ENCODE measurements at regions not wholly inside any gene's neighbourhood (a gene's known extent, or its start where the extent isn't known, plus 50 kb on each side); places are given as distances from the start of the nearest gene placed in this dataset.

- TF ChIP-seq, protein P1, sequence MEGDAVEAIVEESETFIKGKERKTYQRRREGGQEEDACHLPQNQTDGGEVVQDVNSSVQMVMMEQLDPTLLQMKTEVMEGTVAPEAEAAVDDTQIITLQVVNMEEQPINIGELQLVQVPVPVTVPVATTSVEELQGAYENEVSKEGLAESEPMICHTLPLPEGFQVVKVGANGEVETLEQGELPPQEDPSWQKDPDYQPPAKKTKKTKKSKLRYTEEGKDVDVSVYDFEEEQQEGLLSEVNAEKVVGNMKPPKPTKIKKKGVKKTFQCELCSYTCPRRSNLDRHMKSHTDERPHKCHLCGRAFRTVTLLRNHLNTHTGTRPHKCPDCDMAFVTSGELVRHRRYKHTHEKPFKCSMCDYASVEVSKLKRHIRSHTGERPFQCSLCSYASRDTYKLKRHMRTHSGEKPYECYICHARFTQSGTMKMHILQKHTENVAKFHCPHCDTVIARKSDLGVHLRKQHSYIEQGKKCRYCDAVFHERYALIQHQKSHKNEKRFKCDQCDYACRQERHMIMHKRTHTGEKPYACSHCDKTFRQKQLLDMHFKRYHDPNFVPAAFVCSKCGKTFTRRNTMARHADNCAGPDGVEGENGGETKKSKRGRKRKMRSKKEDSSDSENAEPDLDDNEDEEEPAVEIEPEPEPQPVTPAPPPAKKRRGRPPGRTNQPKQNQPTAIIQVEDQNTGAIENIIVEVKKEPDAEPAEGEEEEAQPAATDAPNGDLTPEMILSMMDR (conservative IDR thresholded peaks at IDR 0.05), result no peak
- TF ChIP-seq EZH2 (IDR thresholded peaks at IDR 0.05; ENCODE audit: low read depth), result no peak
These were observed 110.6 kb upstream of the MB21D2 start for GRCh38 chr3:193028258-193028657.

All from PC-9 (cell line).